K562 (cell line): ENCODE measurements at regions not wholly inside any gene's neighbourhood (a gene's known extent, or its start where the extent isn't known, plus 50 kb on each side); places are given as distances from the start of the nearest gene placed in this dataset.

Experiments
- ATAC-seq: fragments of 200-7000 bp; cut with Tn5 transposase; 3 replicates; pipeline ENCODE4 v1.9.1; 2020; ENCODE audit warnings: moderate library complexity
- BruUV-seq: library from RNA; stranded (reverse); fragments of 400-500 nt; replicated peaks from 2 replicates; lab custom pipeline; 2021; lab: Mats Ljungman, UMichigan
- CTCF ChIA-PET: fragments of 300-600 bp; formaldehyde crosslinking; extraction: SDS; loops from one replicate; lab custom pipeline; 2021; ENCODE audit warnings: low intra/inter-chr PET ratio; lab: Yijun Ruan, JAX
- POLR2A ChIA-PET: fragments of 300-600, 350-650 bp; sonication (Branson Sonifier 250); formaldehyde crosslinking; extraction: SDS; loops from one replicate; lab custom pipeline; 2021; ENCODE audit warnings: antibody characterized with exemption, inconsistent platforms; lab: Yijun Ruan, JAX
- DNase-seq, 4 experiments: peaks; one replicate each; pipeline versions ENCODE4 v3.0.0 to v3.0.0-alpha.2; 2011 to 2018; ENCODE audit warnings: low spot score in 3 of 4, mixed read lengths in 3 of 4; ENCODE audit errors: extremely low read depth in 1 of 4
- FAIRE-seq: peaks from 2 replicates; lab custom pipeline; 2011; peaks lifted over from hg19 to GRCh38; lab: Jason Lieb, UNC
- H2AFZ ChIP-seq: 2 replicates; pipeline ENCODE4 v1.6.0; 2011; ENCODE audit warnings: low read depth, low read length, control low read depth, inconsistent platforms
- H3K27ac ChIP-seq: fragments of 200-600 bp; 3 replicates; pipeline ENCODE4 v1.8.0; 2011; ENCODE audit warnings: low read depth, mild to moderate bottlenecking, control low read depth, inconsistent platforms, low read length, moderate library complexity, mixed read lengths; ENCODE audit errors: extremely low read depth
- H3K27me3 ChIP-seq, 2 experiments: fragments of 300-600 bp in 1 of 2; 2 replicates in 1 of 2; 3 replicates in 1 of 2; pipeline versions ENCODE4 v1.6.0 to v1.8.0; 2011; ENCODE audit warnings: inconsistent platforms in 2 of 2, low read length in 2 of 2, mild to moderate bottlenecking in 1 of 2, mixed read lengths in 1 of 2, moderate library complexity in 1 of 2; ENCODE audit not compliant: control insufficient read depth in 2 of 2, insufficient read depth in 2 of 2
- H3K36me3 ChIP-seq: fragments of 300-600 bp; 3 replicates; pipeline ENCODE4 v1.8.0; 2011; ENCODE audit warnings: mild to moderate bottlenecking, low read length, inconsistent platforms; ENCODE audit not compliant: control insufficient read depth, insufficient read depth
- H3K4me1 ChIP-seq, 2 experiments: fragments of 200-600 bp in 1 of 2; replicated peaks in 1 of 2; 2 replicates in 1 of 2; 3 replicates in 1 of 2; pipeline versions ENCODE4 v1.5.1 to v1.8.0; 2011; ENCODE audit warnings: inconsistent platforms in 2 of 2, low read length in 2 of 2, mild to moderate bottlenecking in 1 of 2, mixed read lengths in 1 of 2, moderate library complexity in 1 of 2; ENCODE audit not compliant: control insufficient read depth in 2 of 2, insufficient read depth in 2 of 2
- H3K4me2 ChIP-seq: 2 replicates; pipeline ENCODE4 v1.6.1; 2011; ENCODE audit warnings: low read length, control low read depth, inconsistent platforms, mixed read lengths; ENCODE audit not compliant: insufficient read depth
- H3K4me3 ChIP-seq: fragments of 200-600 bp; sonication (generic), shearing (Covaris generic); 2 replicates; pipeline ENCODE4 v1.5.1; 2016; ENCODE audit warnings: control low read depth, inconsistent platforms
- H3K79me2 ChIP-seq: fragments of 200-600 bp; 3 replicates; pipeline ENCODE4 v1.8.0; 2011; ENCODE audit warnings: low read length, inconsistent platforms; ENCODE audit not compliant: control insufficient read depth, insufficient read depth
- H3K9ac ChIP-seq, 2 experiments: 2 replicates each; pipeline versions ENCODE4 v1.6.0 to v1.6.1; 2011; ENCODE audit warnings: low read depth in 2 of 2, low read length in 2 of 2, control low read depth in 1 of 2, inconsistent platforms in 1 of 2, mild to moderate bottlenecking in 1 of 2, mixed read lengths in 1 of 2; ENCODE audit not compliant: insufficient read depth in 1 of 2
- H3K9me1 ChIP-seq: one replicate; pipeline ENCODE4 v1.6.0; 2011; ENCODE audit warnings: inconsistent platforms, mild to moderate bottlenecking, low read length, moderate library complexity; ENCODE audit not compliant: control insufficient read depth, insufficient read depth
- H3K9me3 ChIP-seq: replicated peaks from 2 replicates; pipeline ENCODE4 v1.5.1; 2011; ENCODE audit warnings: low read depth, low read length, inconsistent platforms; ENCODE audit not compliant: control insufficient read depth, insufficient read depth
- H4K20me1 ChIP-seq: replicated peaks from 2 replicates; pipeline ENCODE4 v1.6.1; 2011; ENCODE audit warnings: low read length, inconsistent platforms, mixed read lengths; ENCODE audit not compliant: control insufficient read depth, insufficient read depth
- MAFK ChIP-seq: IDR thresholded peaks from 2 replicates; pipeline ENCODE4 v1.6.1; 2011; ENCODE audit warnings: low read length, improper control_type of control experiment
- PURB ChIP-seq: sonication (generic); formaldehyde crosslinking; IDR thresholded peaks from 2 replicates; pipeline ENCODE4 v1.9.0; 2021; ENCODE audit warnings: low read depth, mild to moderate bottlenecking, missing genetic modification reagents
- ZNF551 ChIP-seq: fragments of 250-450 bp; sonication (Bioruptor Pico); IDR thresholded peaks from 2 replicates; pipeline ENCODE4 v1.5.0; 2021; ENCODE audit warnings: mild to moderate bottlenecking, moderate library complexity
- WGBS: fragments of 100-300 bp; shearing (Covaris generic); methylation state at CpG from one replicate; pipeline ENCODE4 v1.1.6; 2016; ENCODE audit warnings: low coverage, mixed read lengths; ENCODE audit not compliant: insufficient coverage; ENCODE audit errors: missing lambda C conversion rate; 5-methylcytosine and 5-hydroxymethylcytosine counted together
- in situ Hi-C: fragments of 300-500 bp; cut with MboI; formaldehyde crosslinking; loops from 4 replicates; pipeline ENCODE4 v1.15.0; 2018; ENCODE audit warnings: inconsistent platforms, mixed read lengths
- intact Hi-C: fragments of 100-400 bp; cut with micrococcal nuclease; formaldehyde crosslinking; loops from 2 replicates; pipeline ENCODE4 v1.14.2; 2022
- TF ChIP-seq, protein P1 (sequence below): fragments of 250-450 bp; sonication (Bioruptor Pico); IDR thresholded peaks from 2 replicates; pipeline ENCODE4 v1.4.0; 2020

DNA sequence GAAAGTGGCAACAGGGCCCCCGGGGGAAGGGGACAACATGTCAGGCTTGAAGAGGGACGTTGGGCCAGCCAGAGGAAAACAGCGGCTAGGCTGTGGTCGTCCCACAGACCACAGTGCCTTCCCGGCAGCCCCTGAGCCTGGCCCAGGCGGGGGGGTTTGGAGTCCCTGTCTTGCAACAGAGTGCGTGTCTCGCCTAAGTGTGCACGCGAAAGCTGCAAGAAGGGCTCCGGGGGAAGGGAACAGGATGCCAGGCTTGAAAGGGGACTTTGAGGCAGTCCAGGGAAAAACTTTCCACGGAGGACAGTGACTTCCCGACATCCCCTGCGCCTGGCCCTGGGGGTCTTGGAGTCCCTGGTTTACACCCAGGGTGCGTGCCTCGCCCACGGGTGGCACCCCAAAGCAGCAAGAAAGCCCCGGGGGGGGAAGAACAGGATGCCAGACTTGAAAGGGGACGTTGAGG lies 157.5 kb upstream of the ALG10B start:
- intact Hi-C loops: loop anchor here (5.0 kb wide), 1 partner anchor 1118 kb away; no protein-coding TSS in a partner anchor
- H3K9me3 ChIP-seq: no peaks in the 10 kb centered on the region
- H3K27ac ChIP-seq: no peak overlapping the region
- no peak overlapping the region for H2AFZ ChIP-seq
- H4K20me1 ChIP-seq: no peaks in the 10 kb centered on the region
- WGBS: 4% methylated on average over 16 of the region's 19 CpGs
- peaks cover 8 to 72% of the 10 kb centered on the region in 2 experiments; a peak in 3 of 5 replicates for H3K27me3 ChIP-seq
- no peaks in the 10 kb centered on the region for H3K79me2 ChIP-seq
- no TSS peak for BruUV-seq
- POLR2A ChIA-PET: no interaction called here
- H3K9ac ChIP-seq: no peak overlapping the region
- ATAC-seq (no peak), FAIRE-seq (no peak), DNase-seq (no peak)
- no peaks in the 10 kb centered on the region for H3K9me1 ChIP-seq
- peaks cover 0 to 33% of the 10 kb centered on the region in 2 experiments; a peak in 2 of 5 replicates for H3K4me1 ChIP-seq
- H3K36me3 ChIP-seq: no peaks in the 10 kb centered on the region
- CTCF ChIA-PET: interaction anchor here (0.6 kb wide), 1 partner anchor 1450 kb away, joined by 3 read pairs; no protein-coding TSS in a partner anchor
- TF ChIP-seq MAFK (no peak), ZNF551 (no peak), PURB (no peak)
- TF ChIP-seq, all 486 proteins: peak for 0
- Histone ChIP-seq H3K4me2 (no peak overlapping the region), H3K4me3 (no peak overlapping the region)
- in situ Hi-C loops: no loop called here

DNA sequence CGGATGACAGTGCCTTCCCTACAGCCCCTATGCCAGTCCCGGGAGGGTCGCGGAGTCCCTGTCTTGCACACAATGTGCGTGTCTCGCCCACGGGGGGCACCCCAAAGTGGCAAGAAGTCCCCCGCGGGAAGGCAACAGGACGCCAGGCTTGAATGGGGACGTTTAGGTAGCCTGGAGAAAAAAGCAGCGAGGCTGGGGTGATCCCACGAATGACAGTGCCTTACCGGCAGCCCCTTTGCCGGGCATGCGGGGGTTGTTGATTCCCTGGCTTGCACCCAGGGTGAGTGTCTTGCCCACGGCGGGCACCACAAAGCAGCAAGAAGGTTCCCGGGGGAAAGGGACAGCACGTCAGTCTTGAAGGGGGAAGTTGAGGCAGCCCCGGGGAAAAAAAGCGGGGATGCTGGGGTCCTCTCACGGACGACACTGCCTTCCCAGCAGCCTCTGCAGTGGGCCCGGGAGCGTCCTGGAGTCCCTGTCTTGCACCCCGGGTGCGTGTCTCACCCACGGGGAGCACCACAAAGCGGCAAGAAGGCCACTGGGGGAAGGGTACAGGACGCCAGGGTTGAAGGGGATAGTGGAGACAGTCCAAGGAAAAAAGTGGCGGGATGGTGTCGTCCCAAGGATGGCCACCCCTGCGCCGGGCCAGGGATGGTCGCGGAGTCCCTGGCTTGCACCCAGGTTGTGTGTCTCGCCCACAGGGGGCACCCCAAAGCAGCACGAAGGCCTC lies 156.8 kb upstream of the ALG10B start:
- TF ChIP-seq, protein P1, sequence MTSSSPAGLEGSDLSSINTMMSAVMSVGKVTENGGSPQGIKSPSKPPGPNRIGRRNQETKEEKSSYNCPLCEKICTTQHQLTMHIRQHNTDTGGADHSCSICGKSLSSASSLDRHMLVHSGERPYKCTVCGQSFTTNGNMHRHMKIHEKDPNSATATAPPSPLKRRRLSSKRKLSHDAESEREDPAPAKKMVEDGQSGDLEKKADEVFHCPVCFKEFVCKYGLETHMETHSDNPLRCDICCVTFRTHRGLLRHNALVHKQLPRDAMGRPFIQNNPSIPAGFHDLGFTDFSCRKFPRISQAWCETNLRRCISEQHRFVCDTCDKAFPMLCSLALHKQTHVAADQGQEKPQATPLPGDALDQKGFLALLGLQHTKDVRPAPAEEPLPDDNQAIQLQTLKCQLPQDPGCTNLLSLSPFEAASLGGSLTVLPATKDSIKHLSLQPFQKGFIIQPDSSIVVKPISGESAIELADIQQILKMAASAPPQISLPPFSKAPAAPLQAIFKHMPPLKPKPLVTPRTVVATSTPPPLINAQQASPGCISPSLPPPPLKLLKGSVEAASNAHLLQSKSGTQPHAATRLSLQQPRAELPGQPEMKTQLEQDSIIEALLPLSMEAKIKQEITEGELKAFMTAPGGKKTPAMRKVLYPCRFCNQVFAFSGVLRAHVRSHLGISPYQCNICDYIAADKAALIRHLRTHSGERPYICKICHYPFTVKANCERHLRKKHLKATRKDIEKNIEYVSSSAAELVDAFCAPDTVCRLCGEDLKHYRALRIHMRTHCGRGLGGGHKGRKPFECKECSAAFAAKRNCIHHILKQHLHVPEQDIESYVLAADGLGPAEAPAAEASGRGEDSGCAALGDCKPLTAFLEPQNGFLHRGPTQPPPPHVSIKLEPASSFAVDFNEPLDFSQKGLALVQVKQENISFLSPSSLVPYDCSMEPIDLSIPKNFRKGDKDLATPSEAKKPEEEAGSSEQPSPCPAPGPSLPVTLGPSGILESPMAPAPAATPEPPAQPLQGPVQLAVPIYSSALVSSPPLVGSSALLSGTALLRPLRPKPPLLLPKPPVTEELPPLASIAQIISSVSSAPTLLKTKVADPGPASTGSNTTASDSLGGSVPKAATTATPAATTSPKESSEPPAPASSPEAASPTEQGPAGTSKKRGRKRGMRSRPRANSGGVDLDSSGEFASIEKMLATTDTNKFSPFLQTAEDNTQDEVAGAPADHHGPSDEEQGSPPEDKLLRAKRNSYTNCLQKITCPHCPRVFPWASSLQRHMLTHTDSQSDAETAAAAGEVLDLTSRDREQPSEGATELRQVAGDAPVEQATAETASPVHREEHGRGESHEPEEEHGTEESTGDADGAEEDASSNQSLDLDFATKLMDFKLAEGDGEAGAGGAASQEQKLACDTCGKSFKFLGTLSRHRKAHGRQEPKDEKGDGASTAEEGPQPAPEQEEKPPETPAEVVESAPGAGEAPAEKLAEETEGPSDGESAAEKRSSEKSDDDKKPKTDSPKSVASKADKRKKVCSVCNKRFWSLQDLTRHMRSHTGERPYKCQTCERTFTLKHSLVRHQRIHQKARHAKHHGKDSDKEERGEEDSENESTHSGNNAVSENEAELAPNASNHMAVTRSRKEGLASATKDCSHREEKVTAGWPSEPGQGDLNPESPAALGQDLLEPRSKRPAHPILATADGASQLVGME (CRISPR knock-in tag): no peak
- H4K20me1 ChIP-seq: no peaks in the 10 kb centered on the region
- peaks cover 0 to 33% of the 10 kb centered on the region in 2 experiments; a peak in 2 of 5 replicates for H3K4me1 ChIP-seq
- H3K9me3 ChIP-seq: no peaks in the 10 kb centered on the region
- H3K4me2 ChIP-seq: no peak overlapping the region
- no peak for ATAC-seq
- in situ Hi-C loops (no loop called here), intact Hi-C loops (loop anchor here (5.0 kb wide), 1 partner anchor 1118 kb away; no protein-coding TSS in a partner anchor)
- FAIRE-seq: no peak
- H3K9me1 ChIP-seq: no peaks in the 10 kb centered on the region
- no peaks in the 10 kb centered on the region for H3K79me2 ChIP-seq
- no TSS peak for BruUV-seq
- H3K27ac ChIP-seq: no peak overlapping the region
- WGBS: under 1% methylated on average over 27 of the region's 39 CpGs
- no peak for DNase-seq
- peaks cover 8 to 66% of the 10 kb centered on the region in 2 experiments; a peak in 3 of 5 replicates for H3K27me3 ChIP-seq
- ChIA-PET CTCF (interaction anchor here (0.6 kb wide), 1 partner anchor 1449 kb away, joined by 3 read pairs; no protein-coding TSS in a partner anchor), POLR2A (no interaction called here)
- H3K9ac ChIP-seq: no peak overlapping the region
- H3K4me3 ChIP-seq: no peak overlapping the region
- no peaks in the 10 kb centered on the region for H3K36me3 ChIP-seq
- no peak overlapping the region for H2AFZ ChIP-seq
